Thoracic aorta (tissue), 2 donors: ENCODE measurements at regions not wholly inside any gene's neighbourhood (a gene's known extent, or its start where the extent isn't known, plus 50 kb on each side); places are given as distances from the start of the nearest gene placed in this dataset.
"Not testable (repeated sequence)": the region's sequence is repeated elsewhere in the genome, so short reads cannot be mapped to it uniquely, and the experiment has no call there.

Experiments
- ATAC-seq: fragments of 150-250 bp; one replicate; pipeline ENCODE4 v1.8.0; 2017; ENCODE audit warnings: low read depth; ENCODE audit not compliant: insufficient number of reproducible peaks, low FRiP score
- DNase-seq: peaks from one replicate; pipeline ENCODE4 v3.0.0-alpha.2; 2020; ENCODE audit warnings: low spot score
- H3K27ac ChIP-seq, 2 donors: fragments of 200-600 bp; sonication (generic); 1 replicate in 1 of 2; 2 replicates in 1 of 2; pipeline ENCODE4 v1.5.1; 2016; ENCODE audit warnings: mild to moderate bottlenecking in 2 of 2, moderate library complexity in 2 of 2
- H3K27me3 ChIP-seq: fragments of 200-600 bp; sonication (generic); replicated peaks from 2 replicates; pipeline ENCODE4 v1.6.0; 2016; ENCODE audit warnings: mild to moderate bottlenecking; ENCODE audit not compliant: insufficient read depth
- H3K36me3 ChIP-seq: fragments of 200-600 bp; sonication (generic); one replicate; pipeline ENCODE4 v1.5.1; 2016
- H3K4me1 ChIP-seq, 2 donors: fragments of 200-600 bp; sonication (generic); 1 replicate in 1 of 2; 2 replicates in 1 of 2; pipeline versions ENCODE4 v1.5.1 to v1.6.0; 2016; ENCODE audit warnings: low read depth in 2 of 2, mild to moderate bottlenecking in 1 of 2; ENCODE audit not compliant: control insufficient read depth in 1 of 2
- H3K4me3 ChIP-seq: fragments of 200-600 bp; sonication (generic); 2 replicates; pipeline ENCODE4 v1.5.1; 2016; ENCODE audit warnings: mild to moderate bottlenecking
- H3K9me3 ChIP-seq: fragments of 200-600 bp; sonication (generic); 2 replicates; pipeline ENCODE4 v1.5.1; 2016
- CTCF ChIP-seq: fragments of 200-600 bp; sonication (generic); IDR thresholded peaks from one replicate; pipeline ENCODE4 v1.5.1; 2019; ENCODE audit warnings: antibody characterized with exemption

GRCh38 chr2:146412625-146413024 is 1432.2 kb upstream of the ACVR2A start:
- no peaks in the 10 kb centered on the region for H3K4me1 ChIP-seq
- DNase-seq = no peak
- TF ChIP-seq CTCF = no peak
- H3K36me3 ChIP-seq = no peaks in the 10 kb centered on the region
- ATAC-seq = no peak
- no peak overlapping the region for H3K27ac ChIP-seq
- no peaks in the 10 kb centered on the region for H3K27me3 ChIP-seq
- no peak overlapping the region for H3K4me3 ChIP-seq
- no peaks in the 10 kb centered on the region for H3K9me3 ChIP-seq

- DNase-seq, ATAC-seq, H3K36me3 ChIP-seq, H3K4me1 ChIP-seq, H3K27ac ChIP-seq, H3K4me3 ChIP-seq, H3K27me3 ChIP-seq, H3K9me3 ChIP-seq: not testable (repeated sequence)
These were observed 1439.2 kb upstream of the ACVR2A start for GRCh38 chr2:146405402-146406309.

- not testable (repeated sequence) for H3K9me3 ChIP-seq, H3K36me3 ChIP-seq, H3K27ac ChIP-seq, H3K27me3 ChIP-seq, H3K4me3 ChIP-seq, H3K4me1 ChIP-seq, ATAC-seq, DNase-seq
These were observed 1441.2 kb upstream of the ACVR2A start for GRCh38 chr2:146403546-146404160.

GRCh38 chr2:146392631-146393030 is 1452.2 kb upstream of the ACVR2A start:
- TF ChIP-seq CTCF = no peak
- DNase-seq = no peak
- Histone ChIP-seq H3K4me3 (no peak overlapping the region), H3K27ac (no peak overlapping the region), H3K9me3 (no peaks in the 10 kb centered on the region), H3K4me1 (no peaks in the 10 kb centered on the region), H3K27me3 (no peaks in the 10 kb centered on the region), H3K36me3 (no peaks in the 10 kb centered on the region)
- ATAC-seq = no peak

GRCh38 chr2:146392186-146392585 is 1452.6 kb upstream of the ACVR2A start:
- TF ChIP-seq CTCF = no peak
- DNase-seq = no peak
- Histone ChIP-seq H3K27me3 (no peaks in the 10 kb centered on the region), H3K4me1 (no peaks in the 10 kb centered on the region), H3K9me3 (no peaks in the 10 kb centered on the region), H3K36me3 (no peaks in the 10 kb centered on the region), H3K27ac (no peak overlapping the region), H3K4me3 (no peak overlapping the region)
- ATAC-seq = no peak

- Histone ChIP-seq H3K4me1 (no peaks in the 10 kb centered on the region), H3K36me3 (no peaks in the 10 kb centered on the region), H3K27ac (no peak overlapping the region), H3K27me3 (no peaks in the 10 kb centered on the region), H3K4me3 (no peak overlapping the region), H3K9me3 (no peaks in the 10 kb centered on the region)
- no peak for TF ChIP-seq CTCF
- DNase-seq = no peak
- ATAC-seq = no peak
These were observed 1456.1 kb upstream of the ACVR2A start for GRCh38 chr2:146388757-146389156.
